ENCODE measurements at regions not wholly inside any gene's neighbourhood (a gene's known extent, or its start where the extent isn't known, plus 50 kb on each side); places are given as distances from the start of the nearest gene placed in this dataset.

GRCh38 chr18:28390022-28390421 lies 213.1 kb upstream of the CDH2 start:
- intact Hi-C loops (cut with DNase I; ENCODE audit: low total_unique reads), result no loop called here
- no peak for DNase-seq

GRCh38 chr18:28382215-28382879 lies 205.4 kb upstream of the CDH2 start:
- DNase-seq, result no peak
- H3K9me3 ChIP-seq, result no peaks in the 10 kb centered on the region
- H3K4me1 ChIP-seq, result no peaks in the 10 kb centered on the region
- no peak overlapping the region for H3K4me3 ChIP-seq
- intact Hi-C loops (cut with DNase I; ENCODE audit: low total_unique reads), result no loop called here
- H3K27ac ChIP-seq, result no peak overlapping the region
- H3K27me3 ChIP-seq, result no peaks in the 10 kb centered on the region
- TF ChIP-seq CTCF (IDR thresholded peaks at IDR 0.05), result no peak
- H3K36me3 ChIP-seq, result no peaks in the 10 kb centered on the region

More at GRCh38 chr18:28390022-28390421, 213.1 kb upstream of the CDH2 start:
- Histone ChIP-seq H3K4me3 (no peak overlapping the region), H3K4me1 (no peaks in the 10 kb centered on the region), H3K36me3 (no peaks in the 10 kb centered on the region), H3K9me3 (peaks cover 0 to 6% (median 3%) of the 10 kb centered on the region in 3 donors), H3K27me3 (no peaks in the 10 kb centered on the region), H3K27ac (no peak overlapping the region)
- no peak for TF ChIP-seq CTCF (IDR thresholded peaks at IDR 0.05)

GRCh38 chr18:28372186-28372585 lies 195.3 kb upstream of the CDH2 start:
- no peaks in the 10 kb centered on the region for H3K4me1 ChIP-seq
- H3K27me3 ChIP-seq, result no peaks in the 10 kb centered on the region
- TF ChIP-seq CTCF (IDR thresholded peaks at IDR 0.05), result no peak

GRCh38 chr18:28366676-28367075 lies 189.7 kb upstream of the CDH2 start:
- H3K9me3 ChIP-seq, result no peaks in the 10 kb centered on the region
- no peak overlapping the region for H3K27ac ChIP-seq
- H3K27me3 ChIP-seq, result no peaks in the 10 kb centered on the region
- no peak for DNase-seq
- H3K4me1 ChIP-seq, result no peaks in the 10 kb centered on the region
- H3K36me3 ChIP-seq, result no peaks in the 10 kb centered on the region
- no peak for TF ChIP-seq CTCF (IDR thresholded peaks at IDR 0.05)
- no peak overlapping the region for H3K4me3 ChIP-seq
- intact Hi-C loops (cut with DNase I; ENCODE audit: low total_unique reads), result no loop called here

More at GRCh38 chr18:28372186-28372585, 195.3 kb upstream of the CDH2 start:
- no peak overlapping the region for H3K4me3 ChIP-seq
- intact Hi-C loops (cut with DNase I; ENCODE audit: low total_unique reads), result no loop called here
- no peak for DNase-seq
- H3K9me3 ChIP-seq, result no peaks in the 10 kb centered on the region
- no peaks in the 10 kb centered on the region for H3K36me3 ChIP-seq
- no peak overlapping the region for H3K27ac ChIP-seq

GRCh38 chr18:28365411-28365831 lies 188.5 kb upstream of the CDH2 start:
- TF ChIP-seq CTCF (IDR thresholded peaks at IDR 0.05), result no peak
- H3K4me3 ChIP-seq, result no peak overlapping the region
- H3K4me1 ChIP-seq, result no peaks in the 10 kb centered on the region
- no peak for DNase-seq
- H3K27me3 ChIP-seq, result no peaks in the 10 kb centered on the region
- no peaks in the 10 kb centered on the region for H3K36me3 ChIP-seq
- intact Hi-C loops (cut with DNase I; ENCODE audit: low total_unique reads), result no loop called here
- no peak overlapping the region for H3K27ac ChIP-seq
- H3K9me3 ChIP-seq, result no peaks in the 10 kb centered on the region

GRCh38 chr18:28363124-28363523 lies 186.2 kb upstream of the CDH2 start:
- Histone ChIP-seq H3K27ac (no peak overlapping the region), H3K4me1 (no peaks in the 10 kb centered on the region), H3K9me3 (no peaks in the 10 kb centered on the region), H3K36me3 (no peaks in the 10 kb centered on the region), H3K27me3 (no peaks in the 10 kb centered on the region), H3K4me3 (no peak overlapping the region)
- TF ChIP-seq CTCF (IDR thresholded peaks at IDR 0.05), result no peak
- intact Hi-C loops (cut with DNase I; ENCODE audit: low total_unique reads), result no loop called here
- no peak for DNase-seq

Measured in tibial artery (tissue), 4 donors.